Tibial artery (tissue), 4 donors: ENCODE measurements at regions not wholly inside any gene's neighbourhood (a gene's known extent, or its start where the extent isn't known, plus 50 kb on each side); places are given as distances from the start of the nearest gene placed in this dataset.

Source experiments
- DNase-seq, 2 donors: peaks; one replicate each; pipeline ENCODE4 v3.0.0-alpha.2; 2019
- H3K27ac ChIP-seq, 2 donors: fragments of 200-600 bp; sonication (generic) in 1 of 2; 1 replicate in 1 of 2; 2 replicates in 1 of 2; pipeline ENCODE4 v1.5.1; 2018 to 2019; ENCODE audit warnings: mild to moderate bottlenecking in 1 of 2
- H3K27me3 ChIP-seq, 2 donors: fragments of 200-600 bp; sonication (generic) in 1 of 2; one replicate each; pipeline versions ENCODE4 v1.5.1 to v1.6.0; 2016 to 2019
- H3K36me3 ChIP-seq, 3 donors: fragments of 200-600 bp; sonication (generic) in 2 of 3; one replicate each; pipeline ENCODE4 v1.5.1; 2016 to 2019; ENCODE audit warnings: mild to moderate bottlenecking in 2 of 3
- H3K4me1 ChIP-seq, 4 donors: fragments of 200-600 bp; sonication (generic) in 2 of 4; 1 replicate in 3 of 4; 2 replicates in 1 of 4; pipeline ENCODE4 v1.5.1; 2016 to 2019
- H3K4me3 ChIP-seq, 2 donors: fragments of 200-600 bp; sonication (generic) in 1 of 2; 1 replicate in 1 of 2; 2 replicates in 1 of 2; pipeline ENCODE4 v1.5.1; 2018 to 2019; ENCODE audit warnings: mild to moderate bottlenecking in 2 of 2
- H3K9me3 ChIP-seq, 3 donors: fragments of 200-600 bp; sonication (generic) in 1 of 3; one replicate each; pipeline ENCODE4 v1.5.1; 2016 to 2019
- CTCF ChIP-seq, 2 experiments: fragments of 200-600 bp in 1 of 2; fragments of 450-650 bp in 1 of 2; IDR thresholded peaks; one replicate each; pipeline ENCODE4 v1.5.1; 2017 to 2019; ENCODE audit warnings: antibody characterized with exemption in 2 of 2, mild to moderate bottlenecking in 1 of 2, moderate library complexity in 1 of 2
- intact Hi-C: fragments of 100-400 bp; cut with DNase I; formaldehyde crosslinking; loops from one replicate; pipeline ENCODE4 v1.15.0; 2023; ENCODE audit warnings: low total_unique reads

- no peaks in the 10 kb centered on the region for H3K27me3 ChIP-seq
- no peak overlapping the region for H3K27ac ChIP-seq
- no peak for TF ChIP-seq CTCF (IDR thresholded peaks at IDR 0.05)
- no peak for DNase-seq
- H3K36me3 ChIP-seq = no peaks in the 10 kb centered on the region
- no peaks in the 10 kb centered on the region for H3K4me1 ChIP-seq
- intact Hi-C loops = no loop called here
- no peaks in the 10 kb centered on the region for H3K9me3 ChIP-seq
- H3K4me3 ChIP-seq = no peak overlapping the region
Measured at GRCh38 chr1:191585095-191585494, 573.2 kb upstream of the RGS18 start.

GRCh38 chr1:191588905-191589304 is 569.4 kb upstream of the RGS18 start:
- H3K27ac ChIP-seq = no peak overlapping the region
- TF ChIP-seq CTCF (IDR thresholded peaks at IDR 0.05) = no peak
- no peaks in the 10 kb centered on the region for H3K9me3 ChIP-seq
- intact Hi-C loops = no loop called here
- peaks cover 0 to 5% (median 0%) of the 10 kb centered on the region in 4 donors for H3K4me1 ChIP-seq
- no peaks in the 10 kb centered on the region for H3K36me3 ChIP-seq
- no peaks in the 10 kb centered on the region for H3K27me3 ChIP-seq
- no peak for DNase-seq
- no peak overlapping the region for H3K4me3 ChIP-seq

- Histone ChIP-seq H3K36me3 (no peaks in the 10 kb centered on the region), H3K27me3 (no peaks in the 10 kb centered on the region), H3K4me1 (peaks cover 0 to 5% (median 0%) of the 10 kb centered on the region in 4 donors), H3K27ac (no peak overlapping the region), H3K9me3 (no peaks in the 10 kb centered on the region), H3K4me3 (no peak overlapping the region)
- intact Hi-C loops = no loop called here
- no peak for DNase-seq
- TF ChIP-seq CTCF (IDR thresholded peaks at IDR 0.05) = no peak
Measured at GRCh38 chr1:191589536-191589935, 568.7 kb upstream of the RGS18 start.

- Histone ChIP-seq H3K27ac (no peak overlapping the region), H3K4me1 (peaks cover 0 to 5% (median 0%) of the 10 kb centered on the region in 4 donors), H3K9me3 (no peaks in the 10 kb centered on the region), H3K4me3 (no peak overlapping the region), H3K36me3 (no peaks in the 10 kb centered on the region), H3K27me3 (no peaks in the 10 kb centered on the region)
- no peak for DNase-seq
- intact Hi-C loops = no loop called here
- no peak for TF ChIP-seq CTCF (IDR thresholded peaks at IDR 0.05)
Measured at GRCh38 chr1:191590578-191590977, 567.7 kb upstream of the RGS18 start.

GRCh38 chr1:191592039-191592438 is 566.2 kb upstream of the RGS18 start:
- intact Hi-C loops = no loop called here
- Histone ChIP-seq H3K4me3 (no peak overlapping the region), H3K9me3 (no peaks in the 10 kb centered on the region), H3K27ac (no peak overlapping the region), H3K36me3 (no peaks in the 10 kb centered on the region), H3K4me1 (peaks cover 0 to 5% (median 0%) of the 10 kb centered on the region in 4 donors), H3K27me3 (no peaks in the 10 kb centered on the region)
- no peak for DNase-seq
- no peak for TF ChIP-seq CTCF (IDR thresholded peaks at IDR 0.05)

- Histone ChIP-seq H3K27ac (no peak overlapping the region), H3K4me3 (no peak overlapping the region), H3K9me3 (no peaks in the 10 kb centered on the region), H3K4me1 (peaks cover 0 to 5% (median 0%) of the 10 kb centered on the region in 4 donors), H3K27me3 (no peaks in the 10 kb centered on the region), H3K36me3 (no peaks in the 10 kb centered on the region)
- DNase-seq = no peak
- intact Hi-C loops = no loop called here
- no peak for TF ChIP-seq CTCF (IDR thresholded peaks at IDR 0.05)
Measured at GRCh38 chr1:191592907-191593306, 565.4 kb upstream of the RGS18 start.
